ENCODE measurements at regions not wholly inside any gene's neighbourhood (a gene's known extent, or its start where the extent isn't known, plus 50 kb on each side); places are given as distances from the start of the nearest gene placed in this dataset.

GRCh38 chr21:34192646-34193285, 119.4 kb downstream of the MRPS6 start:
- DNase-seq (ENCODE audit: low spot score) = no peak

- no peak for DNase-seq (ENCODE audit: low spot score)
Measured at GRCh38 chr21:34195335-34195734, 122.0 kb downstream of the MRPS6 start.

GRCh38 chr21:34196996-34197395, 123.6 kb downstream of the MRPS6 start:
- no peak for DNase-seq (ENCODE audit: low spot score)

- DNase-seq (ENCODE audit: low spot score) = no peak
Measured at GRCh38 chr21:34197561-34197960, 124.2 kb downstream of the MRPS6 start.

GRCh38 chr21:34198231-34199120, 125.1 kb downstream of the MRPS6 start:
- no peak for DNase-seq (ENCODE audit: low spot score)

- no peak for DNase-seq (ENCODE audit: low spot score)
Measured at GRCh38 chr21:34199121-34199910, 125.9 kb downstream of the MRPS6 start.

- no peak for DNase-seq (ENCODE audit: low spot score)
Measured at GRCh38 chr21:34200288-34200905, 127.0 kb downstream of the MRPS6 start.

- no peak for DNase-seq (ENCODE audit: low spot score)
Measured at GRCh38 chr21:34201001-34201400, 127.6 kb downstream of the MRPS6 start.

- no peak for DNase-seq (ENCODE audit: low spot score)
Measured at GRCh38 chr21:34201481-34201858, 128.1 kb downstream of the MRPS6 start.

- no peak for DNase-seq (ENCODE audit: low spot score)
Measured at GRCh38 chr21:34202553-34203372, 129.4 kb downstream of the MRPS6 start.

- DNase-seq (ENCODE audit: low spot score) = no peak
Measured at GRCh38 chr21:34203851-34204420, 130.6 kb downstream of the MRPS6 start.

- DNase-seq (ENCODE audit: low spot score) = no peak
Measured at GRCh38 chr21:34204481-34205439, 131.4 kb downstream of the MRPS6 start.

- no peak for DNase-seq (ENCODE audit: low spot score)
Measured at GRCh38 chr21:34205811-34206571, 132.6 kb downstream of the MRPS6 start.

GRCh38 chr21:34213959-34214358, 140.6 kb downstream of the MRPS6 start:
- DNase-seq (ENCODE audit: low spot score) = no peak

- DNase-seq (ENCODE audit: low spot score) = no peak
Measured at GRCh38 chr21:34215501-34215900, 142.1 kb downstream of the MRPS6 start.

- DNase-seq (ENCODE audit: low spot score) = no peak
Measured at GRCh38 chr21:34215911-34216717, 142.7 kb downstream of the MRPS6 start.

GRCh38 chr21:34216718-34217032, 143.3 kb downstream of the MRPS6 start:
- DNase-seq (ENCODE audit: low spot score) = no peak

- no peak for DNase-seq (ENCODE audit: low spot score)
Measured at GRCh38 chr21:34217263-34217662, 143.9 kb downstream of the MRPS6 start.

Measured in COLO829 (cell line).